ENCODE measurements at regions not wholly inside any gene's neighbourhood (a gene's known extent, or its start where the extent isn't known, plus 50 kb on each side); places are given as distances from the start of the nearest gene placed in this dataset.

DNA sequence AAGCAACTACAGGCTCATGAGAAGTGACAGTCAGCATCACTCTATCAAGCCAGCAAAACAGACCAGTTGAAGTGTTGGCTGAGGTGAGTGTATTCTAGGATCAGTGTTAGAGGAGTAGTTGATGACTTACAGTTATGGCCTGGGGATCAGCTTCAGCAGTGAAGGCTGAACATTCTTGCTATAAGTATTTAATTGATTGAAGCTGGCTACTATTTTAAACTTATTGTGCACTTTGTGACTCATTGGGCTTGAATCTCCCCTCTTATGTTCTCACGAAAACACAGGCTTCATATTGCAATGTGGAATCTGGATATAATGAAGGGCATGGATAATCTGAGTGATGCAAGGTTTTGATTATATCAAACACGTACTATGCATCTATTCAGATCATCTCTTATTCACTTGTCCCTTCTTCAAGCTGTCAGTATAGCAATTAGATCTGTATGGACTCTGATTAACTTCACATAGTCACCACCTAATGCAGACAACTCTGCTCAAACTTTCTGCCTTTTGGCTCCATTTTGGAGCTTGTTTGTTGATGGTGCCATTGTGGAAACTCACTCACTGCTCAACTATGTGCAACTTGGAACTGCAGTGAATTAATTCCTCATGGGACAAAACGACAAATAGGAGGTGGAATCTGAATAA lies 309.2 kb downstream of the SLC16A7 start:
- intact Hi-C loops (cut with micrococcal nuclease) = no loop called here
- WGBS (ENCODE audit: insufficient coverage) = no CpG with 5 or more reads among the region's 3 CpGs
- no peaks in the 10 kb centered on the region for H3K36me3 ChIP-seq (replicated peaks in 1 of 2; ENCODE audit: control insufficient read depth in 1 of 2, insufficient read depth in 2 of 2, low read length in 2 of 2)
- no peaks in the 10 kb centered on the region for H4K20me1 ChIP-seq (ENCODE audit: insufficient read depth, low read length)
- H3K4me1 Mint-ChIP-seq = no peaks in the 10 kb centered on the region
- H3K4me2 ChIP-seq (replicated peaks; ENCODE audit: extremely low read depth, low read length, poor library complexity, severe bottlenecking) = no peak overlapping the region
- H3K27me3 ChIP-seq (ENCODE audit: control insufficient read depth in 2 of 2, insufficient read depth in 2 of 2, low read length in 2 of 2) = no peaks in the 10 kb centered on the region
- H3K27ac ChIP-seq (ENCODE audit: low read depth in 1 of 2, low read length in 2 of 2) = no peak overlapping the region
- no peak overlapping the region for H2AFZ ChIP-seq (ENCODE audit: insufficient read depth, low read depth, low read length, poor library complexity, severe bottlenecking)
- no peak overlapping the region for H3K4me3 Mint-ChIP-seq
- no peaks in the 10 kb centered on the region for H3K79me2 ChIP-seq (ENCODE audit: insufficient read depth, low read length)
- no peak for DNase-seq
- no peak overlapping the region for H3K27ac Mint-ChIP-seq
- H3K27me3 Mint-ChIP-seq (ENCODE audit: low read depth in 3 of 3) = peaks cover 0 to 2% (median 0%) of the 10 kb centered on the region in 3 donors
- H3K4me1 ChIP-seq (ENCODE audit: control insufficient read depth in 1 of 2, insufficient read depth in 2 of 2, low read length in 2 of 2) = no peaks in the 10 kb centered on the region
- H3K9me3 ChIP-seq (replicated peaks in 1 of 2; ENCODE audit: control insufficient read depth in 1 of 2, insufficient read depth in 1 of 2, low read length in 2 of 2) = peaks cover 6 to 7% of the 10 kb centered on the region in 2 donors
- H3K4me3 ChIP-seq (replicated peaks in 1 of 3; ENCODE audit: low read depth in 2 of 3, low read length in 3 of 3) = no peak overlapping the region
- H3K9ac ChIP-seq (ENCODE audit: insufficient read depth, low read length, poor library complexity, severe bottlenecking) = no peak overlapping the region
- TF ChIP-seq, protein P1, sequence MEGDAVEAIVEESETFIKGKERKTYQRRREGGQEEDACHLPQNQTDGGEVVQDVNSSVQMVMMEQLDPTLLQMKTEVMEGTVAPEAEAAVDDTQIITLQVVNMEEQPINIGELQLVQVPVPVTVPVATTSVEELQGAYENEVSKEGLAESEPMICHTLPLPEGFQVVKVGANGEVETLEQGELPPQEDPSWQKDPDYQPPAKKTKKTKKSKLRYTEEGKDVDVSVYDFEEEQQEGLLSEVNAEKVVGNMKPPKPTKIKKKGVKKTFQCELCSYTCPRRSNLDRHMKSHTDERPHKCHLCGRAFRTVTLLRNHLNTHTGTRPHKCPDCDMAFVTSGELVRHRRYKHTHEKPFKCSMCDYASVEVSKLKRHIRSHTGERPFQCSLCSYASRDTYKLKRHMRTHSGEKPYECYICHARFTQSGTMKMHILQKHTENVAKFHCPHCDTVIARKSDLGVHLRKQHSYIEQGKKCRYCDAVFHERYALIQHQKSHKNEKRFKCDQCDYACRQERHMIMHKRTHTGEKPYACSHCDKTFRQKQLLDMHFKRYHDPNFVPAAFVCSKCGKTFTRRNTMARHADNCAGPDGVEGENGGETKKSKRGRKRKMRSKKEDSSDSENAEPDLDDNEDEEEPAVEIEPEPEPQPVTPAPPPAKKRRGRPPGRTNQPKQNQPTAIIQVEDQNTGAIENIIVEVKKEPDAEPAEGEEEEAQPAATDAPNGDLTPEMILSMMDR (IDR thresholded peaks at IDR 0.05) = no peak
- peaks cover 0 to 10% (median 5%) of the 10 kb centered on the region in 7 donors for H3K9me3 Mint-ChIP-seq
- no peaks in the 10 kb centered on the region for H3K36me3 Mint-ChIP-seq

DNA sequence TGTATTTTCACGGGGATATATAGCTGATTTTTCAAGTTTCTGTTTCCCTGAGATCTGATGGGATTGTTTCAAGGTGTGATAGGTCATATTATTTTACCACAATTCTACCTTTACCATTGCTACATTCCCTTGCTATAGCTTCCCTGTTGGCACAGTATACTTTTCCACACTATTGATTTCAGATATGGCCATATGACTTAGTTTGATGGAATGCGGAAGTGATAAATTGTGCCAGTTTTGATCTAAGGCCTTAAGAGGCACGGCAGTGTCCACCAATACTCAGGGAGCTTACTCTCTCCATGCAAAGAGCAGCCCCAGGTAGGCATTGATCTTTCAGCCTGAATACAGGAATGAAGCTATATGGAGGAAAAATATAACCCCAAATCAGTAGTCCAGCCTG lies 315.7 kb downstream of the SLC16A7 start:
- H3K27me3 ChIP-seq (ENCODE audit: control insufficient read depth in 2 of 2, insufficient read depth in 2 of 2, low read length in 2 of 2) = no peaks in the 10 kb centered on the region
- no peak overlapping the region for H2AFZ ChIP-seq (ENCODE audit: insufficient read depth, low read depth, low read length, poor library complexity, severe bottlenecking)
- H3K27ac Mint-ChIP-seq = no peak overlapping the region
- no CpG with 5 or more reads among the region's 3 CpGs for WGBS (ENCODE audit: insufficient coverage)
- no peaks in the 10 kb centered on the region for H3K4me1 ChIP-seq (ENCODE audit: control insufficient read depth in 1 of 2, insufficient read depth in 2 of 2, low read length in 2 of 2)
- intact Hi-C loops (cut with micrococcal nuclease) = no loop called here
- H3K36me3 ChIP-seq (replicated peaks in 1 of 2; ENCODE audit: control insufficient read depth in 1 of 2, insufficient read depth in 2 of 2, low read length in 2 of 2) = no peaks in the 10 kb centered on the region
- H3K27ac ChIP-seq (ENCODE audit: low read depth in 1 of 2, low read length in 2 of 2) = no peak overlapping the region
- no peak overlapping the region for H3K9ac ChIP-seq (ENCODE audit: insufficient read depth, low read length, poor library complexity, severe bottlenecking)
- no peaks in the 10 kb centered on the region for H3K4me1 Mint-ChIP-seq
- H3K36me3 Mint-ChIP-seq = no peaks in the 10 kb centered on the region
- no peak for DNase-seq
- TF ChIP-seq, protein P1 (IDR thresholded peaks at IDR 0.05) = no peak
- no peaks in the 10 kb centered on the region for H3K9me3 ChIP-seq (replicated peaks in 1 of 2; ENCODE audit: control insufficient read depth in 1 of 2, insufficient read depth in 1 of 2, low read length in 2 of 2)
- peaks cover 0 to 2% (median 0%) of the 10 kb centered on the region in 3 donors for H3K27me3 Mint-ChIP-seq (ENCODE audit: low read depth in 3 of 3)
- H3K4me3 ChIP-seq (replicated peaks in 1 of 3; ENCODE audit: low read depth in 2 of 3, low read length in 3 of 3) = no peak overlapping the region
- H3K4me2 ChIP-seq (replicated peaks; ENCODE audit: extremely low read depth, low read length, poor library complexity, severe bottlenecking) = no peak overlapping the region
- H3K9me3 Mint-ChIP-seq = peaks cover 0 to 5% (median 4%) of the 10 kb centered on the region in 7 donors
- H3K4me3 Mint-ChIP-seq = no peak overlapping the region
- no peaks in the 10 kb centered on the region for H4K20me1 ChIP-seq (ENCODE audit: insufficient read depth, low read length)
- H3K79me2 ChIP-seq (ENCODE audit: insufficient read depth, low read length) = no peaks in the 10 kb centered on the region

All from CD14-positive monocyte (primary cell).